ENCODE measurements at regions not wholly inside any gene's neighbourhood (a gene's known extent, or its start where the extent isn't known, plus 50 kb on each side); places are given as distances from the start of the nearest gene placed in this dataset.

GRCh38 chr5:93018461-93018860, 562.6 kb downstream of the NR2F1-AS1 start:
- TF ChIP-seq CEBPB (IDR thresholded peaks at IDR 0.05) (no peak), RAD21 (IDR thresholded peaks at IDR 0.05; ENCODE audit: low read depth) (no peak), EGR1 (IDR thresholded peaks at IDR 0.05) (no peak), TAF1 (IDR thresholded peaks at IDR 0.05; ENCODE audit: low read depth) (no peak), REST (IDR thresholded peaks at IDR 0.05; ENCODE audit: low read depth) (no peak), TCF12 (IDR thresholded peaks at IDR 0.05; ENCODE audit: low read depth) (no peak), CREB1 (IDR thresholded peaks at IDR 0.05; ENCODE audit: low read depth) (no peak), NFIC (IDR thresholded peaks at IDR 0.05) (no peak), EP300 (IDR thresholded peaks at IDR 0.05; ENCODE audit: borderline replicate concordance) (no peak), TEAD4 (IDR thresholded peaks at IDR 0.05) (no peak), MAX (IDR thresholded peaks at IDR 0.05) (no peak), USF1 (IDR thresholded peaks at IDR 0.05) (no peak), FOXM1 (IDR thresholded peaks at IDR 0.05; ENCODE audit: borderline replicate concordance, low read depth) (no peak), ZBTB7A (IDR thresholded peaks at IDR 0.05; ENCODE audit: low read depth) (no peak), YY1 (IDR thresholded peaks at IDR 0.05; ENCODE audit: low read depth) (no peak)

GRCh38 chr5:93017849-93018248, 563.2 kb downstream of the NR2F1-AS1 start:
- no peak for TF ChIP-seq TAF1 (IDR thresholded peaks at IDR 0.05; ENCODE audit: low read depth)
- no peak for TF ChIP-seq TCF12 (IDR thresholded peaks at IDR 0.05; ENCODE audit: low read depth)
- TF ChIP-seq CREB1 (IDR thresholded peaks at IDR 0.05; ENCODE audit: low read depth), result no peak

GRCh38 chr5:93017376-93017775, 563.6 kb downstream of the NR2F1-AS1 start:
- TF ChIP-seq REST (IDR thresholded peaks at IDR 0.05; ENCODE audit: low read depth) (no peak), YY1 (IDR thresholded peaks at IDR 0.05; ENCODE audit: low read depth) (no peak), CREB1 (IDR thresholded peaks at IDR 0.05; ENCODE audit: low read depth) (no peak), TCF12 (IDR thresholded peaks at IDR 0.05; ENCODE audit: low read depth) (no peak), MAX (IDR thresholded peaks at IDR 0.05) (no peak), TAF1 (IDR thresholded peaks at IDR 0.05; ENCODE audit: low read depth) (no peak), ZBTB7A (IDR thresholded peaks at IDR 0.05; ENCODE audit: low read depth) (no peak), EP300 (IDR thresholded peaks at IDR 0.05; ENCODE audit: borderline replicate concordance) (no peak), NFIC (IDR thresholded peaks at IDR 0.05) (no peak), FOXM1 (IDR thresholded peaks at IDR 0.05; ENCODE audit: borderline replicate concordance, low read depth) (no peak)

- TF ChIP-seq TAF1 (IDR thresholded peaks at IDR 0.05; ENCODE audit: low read depth) (no peak), USF1 (IDR thresholded peaks at IDR 0.05) (no peak), ZBTB7A (IDR thresholded peaks at IDR 0.05; ENCODE audit: low read depth) (no peak), REST (IDR thresholded peaks at IDR 0.05; ENCODE audit: low read depth) (no peak), YY1 (IDR thresholded peaks at IDR 0.05; ENCODE audit: low read depth) (no peak), RAD21 (IDR thresholded peaks at IDR 0.05; ENCODE audit: low read depth) (no peak)
Measured at GRCh38 chr5:93010616-93011015, 570.4 kb downstream of the NR2F1-AS1 start.

- TF ChIP-seq FOXM1 (IDR thresholded peaks at IDR 0.05; ENCODE audit: borderline replicate concordance, low read depth) (no peak), TEAD4 (IDR thresholded peaks at IDR 0.05) (no peak), NFIC (IDR thresholded peaks at IDR 0.05) (no peak), REST (IDR thresholded peaks at IDR 0.05; ENCODE audit: low read depth) (no peak), CREB1 (IDR thresholded peaks at IDR 0.05; ENCODE audit: low read depth) (no peak)
Measured at GRCh38 chr5:93010037-93010436, 571.0 kb downstream of the NR2F1-AS1 start.
